Neutrophil (primary cell): ENCODE measurements at regions not wholly inside any gene's neighbourhood (a gene's known extent, or its start where the extent isn't known, plus 50 kb on each side); places are given as distances from the start of the nearest gene placed in this dataset.

Experiments
- H3K27ac ChIP-seq: fragments of 200-600 bp; sonication (generic); 2 replicates; pipeline ENCODE4 v1.5.1; 2016; ENCODE audit warnings: mild to moderate bottlenecking, moderate library complexity
- H3K27me3 ChIP-seq: fragments of 200-600 bp; sonication (generic); 2 replicates; pipeline ENCODE4 v1.6.0; 2016; ENCODE audit warnings: mild to moderate bottlenecking
- H3K36me3 ChIP-seq: fragments of 200-600 bp; sonication (generic); 2 replicates; pipeline ENCODE4 v1.5.1; 2017
- H3K4me1 ChIP-seq, 2 experiments: fragments of 200-600 bp in 1 of 2; sonication (generic) in 1 of 2; 1 replicate in 1 of 2; 2 replicates in 1 of 2; pipeline versions ENCODE4 v1.5.1 to v1.6.1; 2013 to 2016; ENCODE audit warnings: low read depth in 1 of 2, low read length in 1 of 2, mild to moderate bottlenecking in 1 of 2, moderate library complexity in 1 of 2; ENCODE audit not compliant: control insufficient read depth in 1 of 2, insufficient read depth in 1 of 2
- H3K4me3 ChIP-seq, 2 experiments: fragments of 200-600 bp in 1 of 2; sonication (generic) in 1 of 2; 1 replicate in 1 of 2; 2 replicates in 1 of 2; pipeline ENCODE4 v1.5.1; 2013 to 2016; ENCODE audit warnings: low read depth in 1 of 2, low read length in 1 of 2, mild to moderate bottlenecking in 1 of 2, moderate library complexity in 1 of 2
- H3K9me3 ChIP-seq: fragments of 200-600 bp; sonication (generic); 2 replicates; pipeline ENCODE4 v1.5.1; 2016
- TF ChIP-seq, protein P1 (sequence below): fragments of 200-600 bp; sonication (generic); IDR thresholded peaks from 2 replicates; pipeline ENCODE4 v1.5.1; 2016; ENCODE audit warnings: antibody characterized with exemption

DNA sequence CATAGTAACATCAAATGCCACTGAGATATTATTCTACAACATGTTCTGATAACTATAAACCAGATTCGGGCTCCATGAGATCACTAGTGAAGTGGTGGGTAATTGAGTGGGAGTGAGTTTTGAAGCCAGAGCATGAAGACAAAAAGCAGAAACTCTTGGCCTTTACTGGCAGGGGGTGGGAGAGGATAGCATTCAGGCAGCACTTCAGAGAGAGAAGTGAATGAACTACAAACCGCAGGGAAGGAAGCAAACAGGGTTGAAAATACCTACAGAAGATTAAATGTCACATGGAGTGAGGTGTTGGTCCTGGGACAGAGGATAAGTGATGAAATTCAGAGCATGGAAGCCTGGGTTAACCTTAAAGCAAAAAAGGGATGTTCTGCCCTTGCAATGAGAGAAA is 250.0 kb downstream of the EPM2A start:
- TF ChIP-seq, protein P1, sequence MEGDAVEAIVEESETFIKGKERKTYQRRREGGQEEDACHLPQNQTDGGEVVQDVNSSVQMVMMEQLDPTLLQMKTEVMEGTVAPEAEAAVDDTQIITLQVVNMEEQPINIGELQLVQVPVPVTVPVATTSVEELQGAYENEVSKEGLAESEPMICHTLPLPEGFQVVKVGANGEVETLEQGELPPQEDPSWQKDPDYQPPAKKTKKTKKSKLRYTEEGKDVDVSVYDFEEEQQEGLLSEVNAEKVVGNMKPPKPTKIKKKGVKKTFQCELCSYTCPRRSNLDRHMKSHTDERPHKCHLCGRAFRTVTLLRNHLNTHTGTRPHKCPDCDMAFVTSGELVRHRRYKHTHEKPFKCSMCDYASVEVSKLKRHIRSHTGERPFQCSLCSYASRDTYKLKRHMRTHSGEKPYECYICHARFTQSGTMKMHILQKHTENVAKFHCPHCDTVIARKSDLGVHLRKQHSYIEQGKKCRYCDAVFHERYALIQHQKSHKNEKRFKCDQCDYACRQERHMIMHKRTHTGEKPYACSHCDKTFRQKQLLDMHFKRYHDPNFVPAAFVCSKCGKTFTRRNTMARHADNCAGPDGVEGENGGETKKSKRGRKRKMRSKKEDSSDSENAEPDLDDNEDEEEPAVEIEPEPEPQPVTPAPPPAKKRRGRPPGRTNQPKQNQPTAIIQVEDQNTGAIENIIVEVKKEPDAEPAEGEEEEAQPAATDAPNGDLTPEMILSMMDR, result no peak
- no peaks in the 10 kb centered on the region for H3K27me3 ChIP-seq

DNA sequence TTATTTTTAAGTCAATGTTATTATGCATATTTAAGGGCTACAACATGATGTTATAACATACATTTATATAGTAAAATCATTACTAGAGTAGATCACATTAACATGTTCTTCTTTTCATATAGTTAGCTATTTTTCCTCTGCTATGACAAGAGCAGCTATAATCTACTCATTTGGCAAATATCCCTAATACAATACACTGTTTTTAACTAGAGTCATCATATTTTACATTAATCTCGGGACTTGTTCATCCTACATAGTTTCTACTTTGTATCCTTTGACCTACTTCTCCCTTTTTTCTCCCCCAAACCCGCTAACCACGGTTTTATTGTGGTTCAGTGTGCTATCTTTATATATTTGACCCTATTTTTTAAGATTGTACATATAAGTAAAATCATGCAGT is 249.0 kb downstream of the EPM2A start:
- Histone ChIP-seq H3K27ac (no peak overlapping the region), H3K4me1 (no peaks in the 10 kb centered on the region), H3K4me3 (no peak overlapping the region), H3K27me3 (no peaks in the 10 kb centered on the region), H3K9me3 (no peaks in the 10 kb centered on the region), H3K36me3 (no peaks in the 10 kb centered on the region)
- TF ChIP-seq, protein P1, result no peak

More for the DNA sequence above, 250.0 kb downstream of the EPM2A start:
- no peak overlapping the region for H3K4me3 ChIP-seq
- no peak overlapping the region for H3K27ac ChIP-seq
- H3K9me3 ChIP-seq, result no peaks in the 10 kb centered on the region
- no peaks in the 10 kb centered on the region for H3K36me3 ChIP-seq
- H3K4me1 ChIP-seq, result no peaks in the 10 kb centered on the region

DNA sequence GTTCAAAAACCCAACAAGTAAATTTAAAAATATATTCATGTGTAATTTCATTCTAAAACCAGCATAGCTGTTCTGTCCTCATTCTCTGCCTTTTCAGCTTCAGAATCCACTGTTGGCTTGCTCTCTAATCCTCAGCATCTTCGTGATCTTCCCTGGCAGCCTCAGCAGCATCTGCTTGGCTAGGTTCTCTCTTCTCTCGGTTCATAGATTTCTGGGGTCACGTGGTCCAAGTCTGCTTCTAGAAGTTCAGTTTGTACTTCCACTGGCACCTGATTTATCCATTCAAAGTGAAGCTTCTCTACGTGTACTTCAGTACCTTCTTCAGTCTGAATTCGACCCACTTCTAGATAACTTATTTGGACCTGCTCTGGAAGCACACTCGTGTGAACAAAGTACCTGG is 245.7 kb downstream of the EPM2A start:
- H3K4me3 ChIP-seq, result no peak overlapping the region

DNA sequence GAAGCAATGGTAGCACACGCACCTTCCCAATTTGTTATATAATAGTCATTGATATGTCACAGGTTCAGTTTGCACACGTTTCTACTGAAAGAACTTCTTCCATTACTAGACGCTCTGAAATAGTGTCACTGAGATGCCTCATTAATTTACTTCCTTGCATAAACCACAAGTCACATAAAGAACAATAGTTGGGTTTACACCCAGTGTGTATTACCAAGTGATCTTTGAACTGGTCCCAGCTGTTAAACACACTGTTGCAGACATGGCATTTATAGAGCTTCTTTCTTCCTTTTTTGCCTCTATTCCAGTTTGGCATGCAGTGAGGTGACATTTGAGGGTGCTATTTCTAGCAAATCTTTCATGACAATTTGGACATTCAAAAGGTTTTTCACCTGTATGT is 245.3 kb downstream of the EPM2A start:
- H3K9me3 ChIP-seq, result no peaks in the 10 kb centered on the region
- no peak overlapping the region for H3K4me3 ChIP-seq
- H3K27ac ChIP-seq, result no peak overlapping the region
- TF ChIP-seq, protein P1, result no peak
- no peaks in the 10 kb centered on the region for H3K4me1 ChIP-seq
- H3K27me3 ChIP-seq, result no peaks in the 10 kb centered on the region
- no peaks in the 10 kb centered on the region for H3K36me3 ChIP-seq

More for the DNA sequence above, 245.7 kb downstream of the EPM2A start:
- no peaks in the 10 kb centered on the region for H3K4me1 ChIP-seq
- no peaks in the 10 kb centered on the region for H3K9me3 ChIP-seq
- H3K27ac ChIP-seq, result no peak overlapping the region
- TF ChIP-seq, protein P1, result no peak
- H3K36me3 ChIP-seq, result no peaks in the 10 kb centered on the region
- H3K27me3 ChIP-seq, result no peaks in the 10 kb centered on the region

DNA sequence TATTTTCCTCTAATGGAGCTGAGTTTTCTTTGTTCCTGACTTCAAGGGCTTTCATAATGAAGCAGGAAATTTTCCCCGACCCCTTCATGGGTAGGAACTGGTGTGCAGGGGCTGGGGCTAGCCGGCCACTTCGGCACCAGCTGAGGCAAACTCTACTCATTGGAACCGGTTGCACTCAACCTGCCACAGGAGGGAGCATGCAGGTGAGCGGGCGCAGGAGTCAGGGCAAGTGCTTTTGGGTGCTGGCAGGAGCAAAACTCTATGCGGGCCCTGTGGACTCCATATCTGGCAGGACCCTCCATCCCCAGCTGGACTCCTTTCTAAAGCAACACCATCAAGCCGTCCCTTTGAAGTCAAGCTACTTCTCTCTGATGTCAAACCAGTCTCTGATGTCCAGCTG is 244.2 kb downstream of the EPM2A start:
- H3K9me3 ChIP-seq, result no peaks in the 10 kb centered on the region
- no peaks in the 10 kb centered on the region for H3K27me3 ChIP-seq
- TF ChIP-seq, protein P1, result no peak
- no peaks in the 10 kb centered on the region for H3K4me1 ChIP-seq
- H3K27ac ChIP-seq, result no peak overlapping the region
- H3K4me3 ChIP-seq, result no peak overlapping the region
- H3K36me3 ChIP-seq, result no peaks in the 10 kb centered on the region

DNA sequence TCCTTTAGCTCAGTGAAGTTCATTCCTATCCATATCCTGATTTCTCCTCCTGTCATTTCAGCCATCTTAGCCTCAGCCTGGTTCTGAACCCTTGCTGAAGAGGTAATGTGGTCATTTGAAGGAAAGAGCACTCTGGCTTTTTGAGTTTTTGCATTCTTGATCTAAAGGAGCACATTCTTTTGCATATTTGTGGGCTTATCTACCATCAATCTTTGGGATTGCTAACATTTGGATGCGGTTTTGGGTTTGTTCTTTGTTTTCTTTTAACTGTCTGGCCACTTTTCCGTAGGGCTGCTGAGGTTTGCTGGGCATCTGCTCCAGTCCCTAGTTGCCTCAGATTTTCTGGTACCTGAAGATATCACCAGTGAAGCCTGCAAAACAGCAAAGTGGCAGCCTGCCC is 238.3 kb downstream of the EPM2A start:
- TF ChIP-seq, protein P1, result no peak
- Histone ChIP-seq H3K36me3 (no peaks in the 10 kb centered on the region), H3K27ac (no peak overlapping the region), H3K4me1 (no peaks in the 10 kb centered on the region), H3K9me3 (no peaks in the 10 kb centered on the region), H3K27me3 (no peaks in the 10 kb centered on the region), H3K4me3 (no peak overlapping the region)
